Natural killer cell treated with Interleukin-12 subunit alpha and Interleukin-12 subunit beta and Interleukin-15 and Interleukin-18, amount 100 ng/mL, for 72 hours (primary cell): ENCODE measurements at regions not wholly inside any gene's neighbourhood (a gene's known extent, or its start where the extent isn't known, plus 50 kb on each side); places are given as distances from the start of the nearest gene placed in this dataset.
A peak's percentile ranks its signal among the peaks of the same experiment; 100 is the strongest.

Experiments used
- ATAC-seq, 2 donors: fragments of 150-1000 bp; cut with Tn5 transposase in 1 of 2; sonication (Bioruptor Pico), chemical (Tn5 transposase) in 1 of 2; 2 replicates each; pipeline ENCODE4 v1.10.0; 2021
- DNase-seq: peaks from one replicate; pipeline ENCODE4 v3.0.0; 2022; ENCODE audit warnings: low spot score
- H3K27ac Mint-ChIP-seq, 2 donors: 1 replicate in 1 of 2; 2 replicates in 1 of 2; pipeline ENCODE4 v1.8.0; 2022; ENCODE audit warnings: mixed read lengths in 2 of 2, mild to moderate bottlenecking in 1 of 2, moderate library complexity in 1 of 2
- H3K27me3 Mint-ChIP-seq, 2 donors: 1 replicate in 1 of 2; 2 replicates in 1 of 2; pipeline ENCODE4 v1.8.0; 2022; ENCODE audit warnings: mixed read lengths in 2 of 2
- H3K36me3 Mint-ChIP-seq: one replicate; pipeline ENCODE4 v1.8.0; 2022; ENCODE audit warnings: mixed read lengths
- H3K4me1 Mint-ChIP-seq, 2 donors: 1 replicate in 1 of 2; 2 replicates in 1 of 2; pipeline ENCODE4 v1.8.0; 2022; ENCODE audit warnings: low read depth in 2 of 2, mixed read lengths in 2 of 2, mild to moderate bottlenecking in 1 of 2
- H3K4me3 Mint-ChIP-seq: one replicate; pipeline ENCODE4 v1.8.0; 2022; ENCODE audit warnings: mixed read lengths
- H3K9me3 Mint-ChIP-seq: 2 replicates; pipeline ENCODE4 v1.8.0; 2022; ENCODE audit warnings: mixed read lengths

- no peaks in the 10 kb centered on the region for H3K9me3 Mint-ChIP-seq
- no peaks in the 10 kb centered on the region for H3K36me3 Mint-ChIP-seq
- peaks cover 18% of the 10 kb centered on the region in 2 donors for H3K27me3 Mint-ChIP-seq
Observed at GRCh38 chr10:90975096-90975495, 54.2 kb upstream of the ANKRD1 start.

GRCh38 chr10:90977162-90977854 lies 56.4 kb upstream of the ANKRD1 start:
- ATAC-seq (peak in 1 of 2 donors; percentile 21), DNase-seq (no peak)
- H3K27me3 Mint-ChIP-seq = peaks cover 17 to 25% of the 10 kb centered on the region in 2 donors
- H3K27ac Mint-ChIP-seq = no peak overlapping the region
- no peak overlapping the region for H3K4me3 Mint-ChIP-seq
- H3K9me3 Mint-ChIP-seq = no peaks in the 10 kb centered on the region
- no peaks in the 10 kb centered on the region for H3K36me3 Mint-ChIP-seq
- H3K4me1 Mint-ChIP-seq = no peaks in the 10 kb centered on the region

More at GRCh38 chr10:90975096-90975495, 54.2 kb upstream of the ANKRD1 start:
- ATAC-seq (no peak), DNase-seq (no peak)
- H3K4me3 Mint-ChIP-seq = no peak overlapping the region
- H3K27ac Mint-ChIP-seq = no peak overlapping the region
- no peaks in the 10 kb centered on the region for H3K4me1 Mint-ChIP-seq

GRCh38 chr10:90977855-90978486 lies 57.1 kb upstream of the ANKRD1 start:
- DNase-seq = no peak
- Mint-ChIP-seq H3K4me3 (no peak overlapping the region), H3K27me3 (peaks cover 20 to 29% of the 10 kb centered on the region in 2 donors), H3K36me3 (no peaks in the 10 kb centered on the region), H3K27ac (no peak overlapping the region), H3K4me1 (no peaks in the 10 kb centered on the region), H3K9me3 (no peaks in the 10 kb centered on the region)
- ATAC-seq = no peak

- no peaks in the 10 kb centered on the region for H3K9me3 Mint-ChIP-seq
- peaks cover 11 to 19% of the 10 kb centered on the region in 2 donors for H3K27me3 Mint-ChIP-seq
- H3K4me3 Mint-ChIP-seq = no peak overlapping the region
- H3K27ac Mint-ChIP-seq = no peak overlapping the region
- ATAC-seq (no peak), DNase-seq (no peak)
- H3K36me3 Mint-ChIP-seq = no peaks in the 10 kb centered on the region
- H3K4me1 Mint-ChIP-seq = no peaks in the 10 kb centered on the region
Observed at GRCh38 chr10:90982406-90983008, 61.6 kb upstream of the ANKRD1 start.

- ATAC-seq = no peak
- no peaks in the 10 kb centered on the region for H3K9me3 Mint-ChIP-seq
- no peaks in the 10 kb centered on the region for H3K4me1 Mint-ChIP-seq
- H3K27me3 Mint-ChIP-seq = peaks cover 11 to 19% of the 10 kb centered on the region in 2 donors
- H3K36me3 Mint-ChIP-seq = no peaks in the 10 kb centered on the region
- no peak overlapping the region for H3K4me3 Mint-ChIP-seq
- no peak for DNase-seq
- no peak overlapping the region for H3K27ac Mint-ChIP-seq
Observed at GRCh38 chr10:90983914-90984549, 63.1 kb upstream of the ANKRD1 start.

- no peaks in the 10 kb centered on the region for H3K4me1 Mint-ChIP-seq
- no peak overlapping the region for H3K4me3 Mint-ChIP-seq
- H3K27me3 Mint-ChIP-seq = peaks cover 11 to 19% of the 10 kb centered on the region in 2 donors
- no peaks in the 10 kb centered on the region for H3K36me3 Mint-ChIP-seq
- ATAC-seq (no peak), DNase-seq (no peak)
- no peak overlapping the region for H3K27ac Mint-ChIP-seq
- no peaks in the 10 kb centered on the region for H3K9me3 Mint-ChIP-seq
Observed at GRCh38 chr10:90984898-90985297, 64.0 kb upstream of the ANKRD1 start.

- Mint-ChIP-seq H3K27ac (no peak overlapping the region), H3K4me1 (no peaks in the 10 kb centered on the region), H3K9me3 (no peaks in the 10 kb centered on the region), H3K4me3 (no peak overlapping the region), H3K27me3 (peaks cover 11 to 17% of the 10 kb centered on the region in 2 donors), H3K36me3 (no peaks in the 10 kb centered on the region)
- DNase-seq = no peak
- ATAC-seq = no peak
Observed at GRCh38 chr10:90985321-90985933, 64.5 kb upstream of the ANKRD1 start.

GRCh38 chr10:90986136-90986760 lies 65.4 kb upstream of the ANKRD1 start:
- H3K9me3 Mint-ChIP-seq = no peaks in the 10 kb centered on the region
- H3K27me3 Mint-ChIP-seq = peaks cover 9 to 13% of the 10 kb centered on the region in 2 donors
- no peak overlapping the region for H3K27ac Mint-ChIP-seq
- ATAC-seq (peak in 1 of 2 donors; percentile 41), DNase-seq (no peak)
- H3K4me3 Mint-ChIP-seq = no peak overlapping the region
- H3K36me3 Mint-ChIP-seq = no peaks in the 10 kb centered on the region
- H3K4me1 Mint-ChIP-seq = no peaks in the 10 kb centered on the region

- no peak for DNase-seq
- Mint-ChIP-seq H3K9me3 (no peaks in the 10 kb centered on the region), H3K4me1 (no peaks in the 10 kb centered on the region), H3K27ac (no peak overlapping the region), H3K36me3 (no peaks in the 10 kb centered on the region), H3K4me3 (no peak overlapping the region), H3K27me3 (peaks cover 9 to 13% of the 10 kb centered on the region in 2 donors)
- ATAC-seq = peak in 1 of 2 donors; percentile 5
Observed at GRCh38 chr10:90986870-90987269, 66.0 kb upstream of the ANKRD1 start.

GRCh38 chr10:90987383-90987782 lies 66.5 kb upstream of the ANKRD1 start:
- no peak for DNase-seq

GRCh38 chr10:90988024-90988423 lies 67.1 kb upstream of the ANKRD1 start:
- H3K4me1 Mint-ChIP-seq = no peaks in the 10 kb centered on the region
- no peaks in the 10 kb centered on the region for H3K9me3 Mint-ChIP-seq
- H3K27ac Mint-ChIP-seq = no peak overlapping the region
- H3K36me3 Mint-ChIP-seq = no peaks in the 10 kb centered on the region
- H3K4me3 Mint-ChIP-seq = no peak overlapping the region
- ATAC-seq = no peak
- peaks cover 8 to 11% of the 10 kb centered on the region in 2 donors for H3K27me3 Mint-ChIP-seq
- DNase-seq = no peak

More at GRCh38 chr10:90987383-90987782, 66.5 kb upstream of the ANKRD1 start:
- Mint-ChIP-seq H3K27me3 (peaks cover 9 to 13% of the 10 kb centered on the region in 2 donors), H3K36me3 (no peaks in the 10 kb centered on the region), H3K4me3 (no peak overlapping the region), H3K9me3 (no peaks in the 10 kb centered on the region), H3K4me1 (no peaks in the 10 kb centered on the region), H3K27ac (no peak overlapping the region)
- ATAC-seq = no peak

- no peak overlapping the region for H3K4me3 Mint-ChIP-seq
- H3K27me3 Mint-ChIP-seq = peaks cover 8 to 9% of the 10 kb centered on the region in 2 donors
- H3K27ac Mint-ChIP-seq = no peak overlapping the region
- no peaks in the 10 kb centered on the region for H3K36me3 Mint-ChIP-seq
- H3K4me1 Mint-ChIP-seq = no peaks in the 10 kb centered on the region
- H3K9me3 Mint-ChIP-seq = no peaks in the 10 kb centered on the region
- peak in 1 of 2 donors; percentile 44 for ATAC-seq
- no peak for DNase-seq
Observed at GRCh38 chr10:90988802-90989201, 67.9 kb upstream of the ANKRD1 start.

- Mint-ChIP-seq H3K27ac (no peak overlapping the region), H3K36me3 (no peaks in the 10 kb centered on the region), H3K4me3 (no peak overlapping the region), H3K4me1 (no peaks in the 10 kb centered on the region), H3K27me3 (peaks cover 11 to 13% of the 10 kb centered on the region in 2 donors), H3K9me3 (no peaks in the 10 kb centered on the region)
- no peak for ATAC-seq
- DNase-seq = no peak
Observed at GRCh38 chr10:90989378-90989777, 68.5 kb upstream of the ANKRD1 start.
